ENCODE measurements at regions not wholly inside any gene's neighbourhood (a gene's known extent, or its start where the extent isn't known, plus 50 kb on each side); places are given as distances from the start of the nearest gene placed in this dataset.

DNA sequence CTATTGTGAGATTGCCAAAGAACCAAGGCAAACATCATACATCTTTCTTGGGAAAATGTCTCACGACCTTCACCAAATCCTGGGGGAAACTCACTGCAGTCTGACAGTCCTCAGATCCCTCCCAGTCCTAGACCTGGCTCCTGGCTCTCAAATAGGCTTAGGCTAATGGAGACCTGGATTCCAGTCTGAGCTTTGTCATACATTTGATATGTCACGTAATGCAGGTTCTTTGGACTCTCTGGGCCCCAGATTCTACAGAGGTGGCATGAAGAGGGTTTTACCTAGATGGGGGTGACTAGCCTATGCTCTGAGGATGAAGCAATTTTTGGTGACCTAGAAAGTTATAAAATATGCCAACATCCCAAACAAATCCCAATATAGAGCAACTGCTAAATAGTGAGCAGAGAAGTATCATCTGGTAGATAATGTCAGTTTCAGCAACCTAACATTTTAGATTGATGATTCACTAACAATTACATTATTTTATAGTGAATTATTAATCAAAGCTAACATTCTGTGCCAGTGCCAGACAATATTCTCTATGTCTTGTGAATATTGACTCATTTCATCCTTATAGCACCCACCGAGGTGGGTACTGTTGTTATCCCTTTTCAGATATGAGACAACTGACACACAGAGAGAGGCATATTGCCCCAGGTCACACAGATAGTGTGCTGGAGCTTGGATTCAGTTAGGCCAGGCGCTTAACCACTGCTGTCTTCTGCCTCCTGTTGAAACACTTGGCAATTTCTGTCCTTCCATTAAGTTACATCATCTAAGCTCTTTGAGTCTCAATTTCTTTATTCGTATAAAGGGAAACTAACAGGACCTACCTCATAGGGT lies 195.4 kb upstream of the MAMLD1 start:
- no peak for DNase-seq (ENCODE audit: low spot score)
- Histone ChIP-seq H3K27me3 (no peaks in the 10 kb centered on the region), H3K79me2 (no peaks in the 10 kb centered on the region), H2AFZ (no peak overlapping the region), H3K4me3 (no peak overlapping the region), H3K4me1 (ENCODE audit: insufficient read depth) (no peaks in the 10 kb centered on the region), H4K20me1 (ENCODE audit: insufficient read depth, poor library complexity, severe bottlenecking) (no peaks in the 10 kb centered on the region), H3K27ac (no peak overlapping the region), H3K9me3 (ENCODE audit: low read depth) (no peaks in the 10 kb centered on the region), H3K36me3 (replicated peaks; ENCODE audit: insufficient read depth, low read depth) (no peaks in the 10 kb centered on the region), H3K4me2 (no peak overlapping the region), H3K9me2 (replicated peaks; ENCODE audit: insufficient read depth) (no peaks in the 10 kb centered on the region)
- no peak for TF ChIP-seq EZH2phosphoT487 (IDR thresholded peaks at IDR 0.05; ENCODE audit: low read depth, severe bottlenecking, unreplicated experiment)
- TF ChIP-seq, protein P1, sequence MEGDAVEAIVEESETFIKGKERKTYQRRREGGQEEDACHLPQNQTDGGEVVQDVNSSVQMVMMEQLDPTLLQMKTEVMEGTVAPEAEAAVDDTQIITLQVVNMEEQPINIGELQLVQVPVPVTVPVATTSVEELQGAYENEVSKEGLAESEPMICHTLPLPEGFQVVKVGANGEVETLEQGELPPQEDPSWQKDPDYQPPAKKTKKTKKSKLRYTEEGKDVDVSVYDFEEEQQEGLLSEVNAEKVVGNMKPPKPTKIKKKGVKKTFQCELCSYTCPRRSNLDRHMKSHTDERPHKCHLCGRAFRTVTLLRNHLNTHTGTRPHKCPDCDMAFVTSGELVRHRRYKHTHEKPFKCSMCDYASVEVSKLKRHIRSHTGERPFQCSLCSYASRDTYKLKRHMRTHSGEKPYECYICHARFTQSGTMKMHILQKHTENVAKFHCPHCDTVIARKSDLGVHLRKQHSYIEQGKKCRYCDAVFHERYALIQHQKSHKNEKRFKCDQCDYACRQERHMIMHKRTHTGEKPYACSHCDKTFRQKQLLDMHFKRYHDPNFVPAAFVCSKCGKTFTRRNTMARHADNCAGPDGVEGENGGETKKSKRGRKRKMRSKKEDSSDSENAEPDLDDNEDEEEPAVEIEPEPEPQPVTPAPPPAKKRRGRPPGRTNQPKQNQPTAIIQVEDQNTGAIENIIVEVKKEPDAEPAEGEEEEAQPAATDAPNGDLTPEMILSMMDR (IDR thresholded peaks at IDR 0.05; ENCODE audit: poor library complexity) = no peak
- TF ChIP-seq EZH2 (IDR thresholded peaks at IDR 0.05; ENCODE audit: borderline replicate concordance) = no peak
- whole genome bisulfite sequencing (ENCODE audit: low lambda C conversion rate, missing lambda C conversion rate) = 62% methylated on average over 5 of the region's 5 CpGs

DNA sequence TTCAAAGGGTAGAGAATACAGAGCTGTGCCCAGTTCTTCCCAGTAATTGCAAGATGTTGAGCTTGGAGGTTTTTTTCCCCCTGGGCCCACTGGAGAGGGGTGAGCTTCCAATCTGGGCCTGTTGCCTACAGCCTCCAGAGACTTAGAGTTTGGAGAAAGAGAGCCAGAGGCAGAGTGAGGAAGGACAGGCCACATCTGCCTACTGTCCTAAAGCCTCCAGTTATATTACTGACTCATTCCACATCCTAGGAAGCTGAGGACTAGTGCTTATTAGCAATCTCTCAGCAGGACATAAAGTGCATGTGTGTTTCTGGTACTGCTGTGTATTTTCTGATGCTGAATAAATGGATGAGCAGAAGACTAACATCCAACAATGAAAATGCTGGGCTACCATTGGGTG lies 181.0 kb upstream of the MAMLD1 start:
- no peak for TF ChIP-seq EZH2phosphoT487 (IDR thresholded peaks at IDR 0.05; ENCODE audit: low read depth, severe bottlenecking, unreplicated experiment)
- TF ChIP-seq EZH2 (IDR thresholded peaks at IDR 0.05; ENCODE audit: borderline replicate concordance) = no peak
- TF ChIP-seq, protein P1 (IDR thresholded peaks at IDR 0.05; ENCODE audit: poor library complexity) = no peak
- H4K20me1 ChIP-seq (ENCODE audit: insufficient read depth, poor library complexity, severe bottlenecking) = no peaks in the 10 kb centered on the region
- no peak overlapping the region for H3K27ac ChIP-seq
- no peaks in the 10 kb centered on the region for H3K4me1 ChIP-seq (ENCODE audit: insufficient read depth)
- H3K4me3 ChIP-seq = no peak overlapping the region
- no peak overlapping the region for H3K4me2 ChIP-seq
- no peaks in the 10 kb centered on the region for H3K36me3 ChIP-seq (replicated peaks; ENCODE audit: insufficient read depth, low read depth)
- no peaks in the 10 kb centered on the region for H3K79me2 ChIP-seq
- no peaks in the 10 kb centered on the region for H3K9me2 ChIP-seq (replicated peaks; ENCODE audit: insufficient read depth)
- DNase-seq (ENCODE audit: low spot score) = no peak
- no peaks in the 10 kb centered on the region for H3K9me3 ChIP-seq (ENCODE audit: low read depth)
- H2AFZ ChIP-seq = no peak overlapping the region
- no peaks in the 10 kb centered on the region for H3K27me3 ChIP-seq

DNA sequence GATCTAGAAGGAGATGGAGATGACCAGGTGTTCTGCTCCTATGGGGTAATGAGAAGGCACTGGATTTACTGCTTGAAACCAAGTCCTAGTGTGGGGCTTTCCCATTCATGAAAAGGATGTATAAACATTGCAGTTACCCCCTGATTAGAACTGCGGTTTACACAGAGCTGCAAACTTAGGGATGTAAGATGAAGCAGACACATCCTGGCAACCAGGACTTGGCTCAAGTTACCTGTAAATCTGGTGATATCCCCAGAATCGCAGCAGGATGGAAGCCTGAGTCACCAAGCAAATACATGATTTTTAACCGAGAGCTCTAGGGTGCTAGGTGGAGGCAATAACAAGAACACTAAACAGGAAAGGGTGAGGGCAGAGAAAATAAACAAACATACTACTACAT lies 178.6 kb upstream of the MAMLD1 start:
- Histone ChIP-seq H4K20me1 (ENCODE audit: insufficient read depth, poor library complexity, severe bottlenecking) (no peaks in the 10 kb centered on the region), H3K9me3 (ENCODE audit: low read depth) (no peaks in the 10 kb centered on the region), H2AFZ (no peak overlapping the region), H3K4me3 (no peak overlapping the region), H3K79me2 (no peaks in the 10 kb centered on the region), H3K36me3 (replicated peaks; ENCODE audit: insufficient read depth, low read depth) (no peaks in the 10 kb centered on the region), H3K4me1 (ENCODE audit: insufficient read depth) (no peaks in the 10 kb centered on the region), H3K9me2 (replicated peaks; ENCODE audit: insufficient read depth) (no peaks in the 10 kb centered on the region), H3K27ac (no peak overlapping the region), H3K27me3 (no peaks in the 10 kb centered on the region), H3K4me2 (no peak overlapping the region)
- no peak for DNase-seq (ENCODE audit: low spot score)
- TF ChIP-seq, protein P1 (IDR thresholded peaks at IDR 0.05; ENCODE audit: poor library complexity) = no peak
- no peak for TF ChIP-seq EZH2phosphoT487 (IDR thresholded peaks at IDR 0.05; ENCODE audit: low read depth, severe bottlenecking, unreplicated experiment)
- no peak for TF ChIP-seq EZH2 (IDR thresholded peaks at IDR 0.05; ENCODE audit: borderline replicate concordance)
- WGBS (ENCODE audit: low lambda C conversion rate, missing lambda C conversion rate) = 67% methylated on average over 3 of the region's 3 CpGs
